ENCODE measurements at regions not wholly inside any gene's neighbourhood (a gene's known extent, or its start where the extent isn't known, plus 50 kb on each side); places are given as distances from the start of the nearest gene placed in this dataset.

GRCh38 chr3:152719264-152719663 is 115.7 kb upstream of the P2RY1 start:
- no peak for ATAC-seq

More at GRCh38 chr3:152719264-152719663, 115.7 kb upstream of the P2RY1 start:
- in situ Hi-C loops (cut with MboI): no loop called here
- no peaks in the 10 kb centered on the region for H3K27me3 ChIP-seq (ENCODE audit: control insufficient read depth in 2 of 2, insufficient read depth in 2 of 2, low read length in 2 of 2)
- no peak overlapping the region for H3K27ac ChIP-seq (ENCODE audit: extremely low read depth, low read depth, low read length)
- CTCF ChIA-PET (ENCODE audit: low intra/inter-chr PET ratio): no interaction called here
- POLR2A ChIA-PET: interaction anchor here (1.1 kb wide), 1 partner anchor 11 kb away, joined by 3 read pairs; no protein-coding TSS in a partner anchor
- H4K20me1 ChIP-seq (replicated peaks; ENCODE audit: control insufficient read depth, insufficient read depth, low read length): no peaks in the 10 kb centered on the region
- DNase-seq (ENCODE audit: extremely low read depth in 1 of 4, low spot score in 3 of 4) (peak in 2 of 4 experiments; percentile 13 to 15), FAIRE-seq (no peak)
- H3K9ac ChIP-seq (ENCODE audit: insufficient read depth in 1 of 2, low read depth in 2 of 2, low read length in 2 of 2): no peak overlapping the region
- H2AFZ ChIP-seq (ENCODE audit: low read depth, low read length): no peak overlapping the region
- H3K36me3 ChIP-seq (ENCODE audit: control insufficient read depth, insufficient read depth, low read length): no peaks in the 10 kb centered on the region
- no peak overlapping the region for H3K4me2 ChIP-seq (ENCODE audit: insufficient read depth, low read length)
- TF ChIP-seq ATF3 (IDR thresholded peaks at IDR 0.05) (peak; percentile 86), ATF3 (CRISPR knock-in tag; conservative IDR thresholded peaks at IDR 0.05) (no peak), BHLHE40 (IDR thresholded peaks at IDR 0.05; ENCODE audit: low read length) (peak; percentile 56; the same call in 1 of the 2 replicates), ZNF586 (CRISPR knock-in tag; conservative IDR thresholded peaks at IDR 0.05) (no peak), JUN (IDR thresholded peaks at IDR 0.05; ENCODE audit: borderline replicate concordance, low read depth, low read length) (no peak), JUN (CRISPR knock-in tag; IDR thresholded peaks at IDR 0.05; ENCODE audit: borderline replicate concordance) (no peak), TOE1 (IDR thresholded peaks at IDR 0.05; ENCODE audit: borderline replicate concordance) (peak; percentile 51; the same call in 1 of the 2 replicates), TOE1 (CRISPR knock-in tag; IDR thresholded peaks at IDR 0.05; ENCODE audit: borderline replicate concordance, low read depth) (no peak), TRIM24 (IDR thresholded peaks at IDR 0.05) (0 out of 4 replicates have a peak, but pooled peaks of 1 of the 2 experiments have one; percentile 14), STAT5A (IDR thresholded peaks at IDR 0.05; ENCODE audit: borderline replicate concordance, low read length) (no peak), NFE2 (IDR thresholded peaks at IDR 0.05; ENCODE audit: low read depth) (0 out of 2 replicates have a peak, but pooled peaks have one; percentile 13), FOSL1 (tag; conservative IDR thresholded peaks at IDR 0.05) (peak; percentile 90), MYNN (IDR thresholded peaks at IDR 0.05) (no peak), MYNN (CRISPR knock-in tag; IDR thresholded peaks at IDR 0.05) (no peak), JUND (IDR thresholded peaks at IDR 0.05; ENCODE audit: borderline replicate concordance, low read depth, low read length) (peak; percentile 78), JUND (tag; IDR thresholded peaks at IDR 0.05; ENCODE audit: borderline replicate concordance, low read depth, low read length) (peak; percentile 91), TFE3 (CRISPR knock-in tag; IDR thresholded peaks at IDR 0.05) (peak; percentile 78), ARID1B (IDR thresholded peaks at IDR 0.05) (peak; percentile 24; the same call in 1 of the 2 replicates), JUNB (CRISPR knock-in tag; conservative IDR thresholded peaks at IDR 0.05) (0 out of 2 replicates have a peak, but pooled peaks have one; percentile 42), DPF2 (IDR thresholded peaks at IDR 0.05) (peak; percentile 35; the same call in 1 of the 2 replicates), ZNF583 (CRISPR knock-in tag; IDR thresholded peaks at IDR 0.05) (no peak), CEBPB (tag; IDR thresholded peaks at IDR 0.05) (peak; percentile 60), CEBPG (CRISPR knock-in tag; IDR thresholded peaks at IDR 0.05) (no peak), CEBPG (tag; conservative IDR thresholded peaks at IDR 0.05 in 1 of 2, IDR thresholded peaks at IDR 0.05 in 1 of 2) (peak in 1 of 2 experiments; percentile 28; a peak in 1 of 4 replicates), DACH1 (IDR thresholded peaks at IDR 0.05; ENCODE audit: partially characterized antibody) (peak; percentile 74)
- no peak overlapping the region for H3K4me3 ChIP-seq
- H3K9me1 ChIP-seq (ENCODE audit: control insufficient read depth, insufficient read depth, low read length): no peaks in the 10 kb centered on the region
- intact Hi-C loops (cut with micrococcal nuclease): loop anchor here (10.0 kb wide), 2 partner anchors 144 to 214 kb away; no protein-coding TSS in a partner anchor
- no peaks in the 10 kb centered on the region for H3K79me2 ChIP-seq (ENCODE audit: control insufficient read depth, insufficient read depth, low read length)
- 43% methylated on average over 2 of the region's 2 CpGs for WGBS (ENCODE audit: insufficient coverage, low coverage, missing lambda C conversion rate)
- BruUV-seq (replicated peaks): no TSS peak
- H3K4me1 ChIP-seq (replicated peaks in 1 of 2; ENCODE audit: control insufficient read depth in 2 of 2, insufficient read depth in 2 of 2, low read length in 2 of 2): peaks cover 0 to 3% of the 10 kb centered on the region in 2 experiments; a peak in 1 of 5 replicates
- no peaks in the 10 kb centered on the region for H3K9me3 ChIP-seq (replicated peaks; ENCODE audit: control insufficient read depth, insufficient read depth, low read depth, low read length)

Measured in K562 (cell line).